Uterus (tissue), 2 donors: ENCODE measurements at regions not wholly inside any gene's neighbourhood (a gene's known extent, or its start where the extent isn't known, plus 50 kb on each side); places are given as distances from the start of the nearest gene placed in this dataset.

Source experiments
- CTCF ChIP-seq, 4 experiments: fragments of 200-600 bp in 2 of 4; fragments of 450-650 bp in 2 of 4; sonication (generic) in 2 of 4; IDR thresholded peaks; one replicate each; pipeline ENCODE4 v1.5.1; 2016 to 2019; ENCODE audit warnings: antibody characterized with exemption in 4 of 4, mild to moderate bottlenecking in 2 of 4, moderate library complexity in 1 of 4
- POLR2A ChIP-seq, 2 donors: fragments of 450-650 bp; IDR thresholded peaks; one replicate each; pipeline ENCODE4 v1.6.1; 2016; ENCODE audit warnings: antibody characterized with exemption in 2 of 2, mild to moderate bottlenecking in 1 of 2, moderate library complexity in 1 of 2

DNA sequence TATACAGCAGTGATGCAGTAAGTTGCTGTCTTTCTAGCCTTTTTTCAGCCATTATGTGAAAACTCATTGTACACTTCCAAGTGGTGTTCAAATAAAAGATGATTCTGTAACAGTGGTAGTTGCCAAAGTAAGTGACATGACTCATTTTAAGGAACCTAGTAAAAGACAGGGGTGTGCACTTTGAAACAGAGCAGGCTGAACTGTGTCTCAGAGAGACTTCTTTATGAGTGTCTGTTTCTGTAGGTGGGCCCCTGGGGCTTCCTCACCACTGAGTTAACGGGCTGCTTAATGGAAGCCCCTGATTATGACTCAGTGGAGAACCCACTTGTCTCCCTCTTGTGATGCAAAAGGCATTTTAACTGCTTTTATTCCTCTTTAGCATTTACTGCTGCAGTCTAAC is 147.3 kb downstream of the PCTP start:
- TF ChIP-seq CTCF (IDR thresholded peaks at IDR 0.05) (no peak), POLR2A (IDR thresholded peaks at IDR 0.05) (no peak)
